ENCODE measurements at regions not wholly inside any gene's neighbourhood (a gene's known extent, or its start where the extent isn't known, plus 50 kb on each side); places are given as distances from the start of the nearest gene placed in this dataset.

DNA sequence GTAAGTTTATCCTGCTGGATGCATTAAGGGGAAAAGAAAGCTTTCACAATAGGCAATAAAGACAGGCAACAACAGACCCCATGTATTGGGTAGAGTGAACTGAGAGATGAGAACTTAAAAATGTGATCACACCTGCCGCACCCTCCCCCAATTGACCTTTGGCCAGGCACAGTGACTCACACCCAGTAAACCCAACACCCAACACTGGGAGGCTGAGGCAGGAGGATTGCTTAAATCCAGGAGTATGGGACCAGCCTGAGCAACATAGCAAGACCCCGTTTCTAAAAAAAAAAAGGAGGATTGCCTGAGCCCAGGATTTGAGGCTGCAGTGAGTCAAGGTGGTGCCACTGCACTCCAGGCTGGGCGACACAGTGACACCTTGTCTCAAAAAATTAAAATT lies 86.9 kb downstream of the MPP7 start:
- TF ChIP-seq CTCF (conservative IDR thresholded peaks at IDR 0.05 in 1 of 2, IDR thresholded peaks at IDR 0.05 in 1 of 2; ENCODE audit: low read depth in 1 of 2, low read length in 2 of 2) (no peak), EZH2 (IDR thresholded peaks at IDR 0.05; ENCODE audit: low read length, missing control alignments) (no peak)
